Smooth muscle cell (in vitro differentiated cells): ENCODE measurements at regions not wholly inside any gene's neighbourhood (a gene's known extent, or its start where the extent isn't known, plus 50 kb on each side); places are given as distances from the start of the nearest gene placed in this dataset.

Experiments
- DNase-seq: peaks from one replicate; lab custom pipeline; 2025; ENCODE audit not compliant: unreplicated experiment; lab: John Stamatoyannopoulos, UW
- H2AFZ ChIP-seq: fragments of 200-600 bp; sonication (generic); 2 replicates; pipeline ENCODE4 v1.6.0; 2016; ENCODE audit warnings: antibody characterized with exemption, low read depth, mild to moderate bottlenecking
- H3F3A ChIP-seq: fragments of 200-600 bp; sonication (generic); 2 replicates; pipeline ENCODE4 v1.6.0; 2017; ENCODE audit warnings: antibody characterized with exemption, low read depth
- H3K27ac ChIP-seq: fragments of 200-600 bp; sonication (generic); 2 replicates; pipeline ENCODE4 v1.5.1; 2016; ENCODE audit warnings: low read depth, mild to moderate bottlenecking
- H3K27me3 ChIP-seq: fragments of 200-600 bp; sonication (generic); 2 replicates; pipeline ENCODE4 v1.6.1; 2016; ENCODE audit warnings: low read depth, mild to moderate bottlenecking
- H3K36me3 ChIP-seq: fragments of 200-600 bp; sonication (generic); 2 replicates; pipeline ENCODE4 v1.5.1; 2016; ENCODE audit warnings: low read depth
- H3K4me1 ChIP-seq: fragments of 200-600 bp; sonication (generic); 2 replicates; pipeline ENCODE4 v1.5.1; 2016; ENCODE audit warnings: low read depth
- H3K4me2 ChIP-seq: fragments of 200-600 bp; sonication (generic); 2 replicates; pipeline ENCODE4 v1.6.0; 2016; ENCODE audit warnings: mild to moderate bottlenecking
- H3K4me3 ChIP-seq: fragments of 200-600 bp; sonication (generic); 2 replicates; pipeline ENCODE4 v1.5.1; 2016; ENCODE audit warnings: mild to moderate bottlenecking
- H3K79me2 ChIP-seq: fragments of 200-600 bp; sonication (generic); 2 replicates; pipeline ENCODE4 v1.6.0; 2016; ENCODE audit warnings: low read depth, mild to moderate bottlenecking
- H3K9ac ChIP-seq: fragments of 200-600 bp; sonication (generic); 2 replicates; pipeline ENCODE4 v1.6.0; 2016; ENCODE audit warnings: low read depth
- H3K9me3 ChIP-seq: fragments of 200-600 bp; sonication (generic); replicated peaks from 2 replicates; pipeline ENCODE4 v1.5.1; 2016; ENCODE audit warnings: low read depth
- H4K20me1 ChIP-seq: fragments of 200-600 bp; sonication (generic); 2 replicates; pipeline ENCODE4 v1.6.0; 2016; ENCODE audit warnings: low read depth
- CTCF ChIP-seq: fragments of 200-600 bp; sonication (generic); IDR thresholded peaks from 2 replicates; pipeline ENCODE4 v1.5.1; 2017; ENCODE audit warnings: borderline replicate concordance, mild to moderate bottlenecking, antibody characterized with exemption; ENCODE audit not compliant: insufficient read depth, poor library complexity, severe bottlenecking
- WGBS: methylation state at CpG from one replicate; pipeline ENCODE4 v1.1.7; 2016; ENCODE audit warnings: low lambda C conversion rate; 5-methylcytosine and 5-hydroxymethylcytosine counted together

GRCh38 chr11:97019305-97019704 is 629.5 kb downstream of the JRKL start:
- 93% methylated on average over 3 of the region's 3 CpGs for WGBS
- Histone ChIP-seq H3K9me3 (no peaks in the 10 kb centered on the region), H3K4me1 (no peaks in the 10 kb centered on the region), H3K9ac (no peak overlapping the region), H2AFZ (no peak overlapping the region), H3K27ac (no peak overlapping the region), H3F3A (no peaks in the 10 kb centered on the region), H4K20me1 (no peaks in the 10 kb centered on the region), H3K36me3 (no peaks in the 10 kb centered on the region), H3K4me3 (no peak overlapping the region), H3K27me3 (no peaks in the 10 kb centered on the region), H3K79me2 (no peaks in the 10 kb centered on the region), H3K4me2 (no peak overlapping the region)
- DNase-seq: no peak
- no peak for TF ChIP-seq CTCF

DNA sequence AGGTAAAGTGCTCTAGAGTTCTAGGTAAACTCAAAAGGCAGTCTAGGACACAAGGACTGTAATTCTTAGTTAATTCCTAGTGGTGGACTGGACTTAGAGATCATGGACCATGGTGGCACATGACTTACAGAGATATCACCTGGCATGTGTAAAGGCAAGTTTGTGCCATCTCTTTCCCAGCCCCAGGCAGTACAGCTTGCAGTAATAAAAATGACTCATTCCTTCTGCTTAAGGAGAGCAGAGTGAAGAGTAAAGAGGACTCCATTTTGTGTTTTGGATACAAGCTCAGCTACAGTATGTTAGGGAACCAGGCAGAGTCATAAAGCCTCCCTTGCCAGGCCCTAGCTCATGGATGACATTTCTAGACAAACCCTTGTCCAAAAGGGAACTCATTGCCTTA is 629.9 kb downstream of the JRKL start:
- H2AFZ ChIP-seq: no peak overlapping the region
- H3K4me3 ChIP-seq: no peak overlapping the region
- H3K27me3 ChIP-seq: no peaks in the 10 kb centered on the region
- no peak for TF ChIP-seq CTCF
- H3K27ac ChIP-seq: no peak overlapping the region
- no peak for DNase-seq
- no peaks in the 10 kb centered on the region for H3F3A ChIP-seq
- no peaks in the 10 kb centered on the region for H3K79me2 ChIP-seq
- H3K4me1 ChIP-seq: no peaks in the 10 kb centered on the region
- no peaks in the 10 kb centered on the region for H3K36me3 ChIP-seq
- H4K20me1 ChIP-seq: no peaks in the 10 kb centered on the region
- no peak overlapping the region for H3K4me2 ChIP-seq
- H3K9ac ChIP-seq: no peak overlapping the region
- no peaks in the 10 kb centered on the region for H3K9me3 ChIP-seq

DNA sequence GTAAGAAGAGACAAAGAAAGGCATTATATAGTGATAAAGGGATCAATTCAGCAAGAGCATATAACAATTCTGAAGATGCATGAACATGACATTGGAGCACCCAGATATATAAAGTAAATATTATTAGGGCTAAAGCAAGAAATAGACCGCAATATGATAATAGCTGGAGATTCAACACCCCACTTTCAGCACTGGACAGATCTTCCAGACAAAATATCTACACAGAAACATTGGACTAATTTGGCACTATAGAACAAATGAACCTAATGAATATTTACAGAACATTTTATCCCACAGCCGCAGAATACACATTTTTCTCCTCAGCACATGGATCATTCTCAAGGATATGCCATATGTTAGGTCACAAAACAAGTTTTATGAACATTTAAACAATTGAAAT is 633.1 kb downstream of the JRKL start:
- H3K4me2 ChIP-seq: no peak overlapping the region
- 88% methylated on average over 2 of the region's 2 CpGs for WGBS
- TF ChIP-seq CTCF: no peak

GRCh38 chr11:97028836-97029406 is 639.1 kb downstream of the JRKL start:
- H3K9me3 ChIP-seq: no peaks in the 10 kb centered on the region
- no peak overlapping the region for H3K4me3 ChIP-seq
- no peak overlapping the region for H3K27ac ChIP-seq
- H3K9ac ChIP-seq: no peak overlapping the region
- no peak overlapping the region for H2AFZ ChIP-seq
- H3K36me3 ChIP-seq: no peaks in the 10 kb centered on the region
- no peaks in the 10 kb centered on the region for H3F3A ChIP-seq
- H3K79me2 ChIP-seq: no peaks in the 10 kb centered on the region
- no peaks in the 10 kb centered on the region for H3K27me3 ChIP-seq
- no peaks in the 10 kb centered on the region for H4K20me1 ChIP-seq
- H3K4me1 ChIP-seq: no peaks in the 10 kb centered on the region
- no peak overlapping the region for H3K4me2 ChIP-seq
- 100% methylated on average over 1 of the region's 1 CpG for WGBS
- no peak for DNase-seq
- no peak for TF ChIP-seq CTCF

More for the DNA sequence above, 633.1 kb downstream of the JRKL start:
- DNase-seq: no peak
- no peaks in the 10 kb centered on the region for H3K4me1 ChIP-seq
- no peak overlapping the region for H2AFZ ChIP-seq
- no peak overlapping the region for H3K27ac ChIP-seq
- H3K9me3 ChIP-seq: no peaks in the 10 kb centered on the region
- no peaks in the 10 kb centered on the region for H3K79me2 ChIP-seq
- no peaks in the 10 kb centered on the region for H3K27me3 ChIP-seq
- H4K20me1 ChIP-seq: no peaks in the 10 kb centered on the region
- no peak overlapping the region for H3K4me3 ChIP-seq
- no peak overlapping the region for H3K9ac ChIP-seq
- no peaks in the 10 kb centered on the region for H3F3A ChIP-seq
- H3K36me3 ChIP-seq: no peaks in the 10 kb centered on the region
